ENCODE measurements at regions not wholly inside any gene's neighbourhood (a gene's known extent, or its start where the extent isn't known, plus 50 kb on each side); places are given as distances from the start of the nearest gene placed in this dataset.

- Histone ChIP-seq H3K4me1 (ENCODE audit: control insufficient read depth in 2 of 2, insufficient read depth in 1 of 2, low read depth in 1 of 2, low read length in 2 of 2) (no peaks in the 10 kb centered on the region), H3K4me3 (ENCODE audit: low read length in 2 of 2) (no peak overlapping the region), H2BK15ac (ENCODE audit: low read length) (no peak overlapping the region), H3K4me2 (ENCODE audit: insufficient read depth, low read length, poor library complexity, severe bottlenecking) (no peak overlapping the region), H3K9ac (ENCODE audit: low read depth, low read length, poor library complexity) (no peak overlapping the region), H3K14ac (ENCODE audit: low read length) (no peak overlapping the region), H2BK12ac (ENCODE audit: low read length) (no peak overlapping the region), H3K18ac (ENCODE audit: low read length) (no peak overlapping the region), H2BK5ac (ENCODE audit: low read length) (no peak overlapping the region), H4K8ac (ENCODE audit: low read depth, low read length) (no peak overlapping the region), H3K27me3 (ENCODE audit: control insufficient read depth in 3 of 3, insufficient read depth in 3 of 3, low read depth in 1 of 3, low read length in 3 of 3) (no peaks in the 10 kb centered on the region), H3K23ac (ENCODE audit: low read depth, low read length, poor library complexity) (no peak overlapping the region), H3K9me3 (replicated peaks in 1 of 2; ENCODE audit: control insufficient read depth in 2 of 2, insufficient read depth in 1 of 2, low read depth in 1 of 2, low read length in 2 of 2) (no peaks in the 10 kb centered on the region), H3K27ac (replicated peaks; ENCODE audit: low read length) (no peak overlapping the region), H2BK120ac (ENCODE audit: low read depth, low read length) (no peak overlapping the region), H3K36me3 (replicated peaks in 1 of 2; ENCODE audit: control insufficient read depth in 2 of 2, insufficient read depth in 2 of 2, low read length in 2 of 2) (no peaks in the 10 kb centered on the region), H3K4ac (ENCODE audit: low read length) (no peak overlapping the region), H2AK5ac (ENCODE audit: low read depth, low read length) (no peak overlapping the region), H4K91ac (ENCODE audit: low read depth, low read length, poor library complexity) (no peak overlapping the region), H3K79me1 (ENCODE audit: low read depth, low read length) (no peaks in the 10 kb centered on the region), H2AFZ (ENCODE audit: low read length) (no peak overlapping the region)
- DNase-seq (ENCODE audit: low spot score), result no peak
These were observed 172.7 kb downstream of the BTC start for GRCh38 chr4:74621616-74622015.

- no peak overlapping the region for H2BK15ac ChIP-seq (ENCODE audit: low read length)
- H3K27me3 ChIP-seq (ENCODE audit: control insufficient read depth in 3 of 3, insufficient read depth in 3 of 3, low read depth in 1 of 3, low read length in 3 of 3), result no peaks in the 10 kb centered on the region
- no peak overlapping the region for H3K18ac ChIP-seq (ENCODE audit: low read length)
- H2AFZ ChIP-seq (ENCODE audit: low read length), result no peak overlapping the region
- no peak overlapping the region for H3K14ac ChIP-seq (ENCODE audit: low read length)
- H3K36me3 ChIP-seq (replicated peaks in 1 of 2; ENCODE audit: control insufficient read depth in 2 of 2, insufficient read depth in 2 of 2, low read length in 2 of 2), result no peaks in the 10 kb centered on the region
- H3K4me1 ChIP-seq (ENCODE audit: control insufficient read depth in 2 of 2, insufficient read depth in 1 of 2, low read depth in 1 of 2, low read length in 2 of 2), result no peaks in the 10 kb centered on the region
- no peak overlapping the region for H3K4me3 ChIP-seq (ENCODE audit: low read length in 2 of 2)
- H3K4me2 ChIP-seq (ENCODE audit: insufficient read depth, low read length, poor library complexity, severe bottlenecking), result no peak overlapping the region
- H3K4ac ChIP-seq (ENCODE audit: low read length), result no peak overlapping the region
- no peak overlapping the region for H2BK5ac ChIP-seq (ENCODE audit: low read length)
- no peaks in the 10 kb centered on the region for H3K9me3 ChIP-seq (replicated peaks in 1 of 2; ENCODE audit: control insufficient read depth in 2 of 2, insufficient read depth in 1 of 2, low read depth in 1 of 2, low read length in 2 of 2)
- H3K79me1 ChIP-seq (ENCODE audit: low read depth, low read length), result no peaks in the 10 kb centered on the region
- H3K23ac ChIP-seq (ENCODE audit: low read depth, low read length, poor library complexity), result no peak overlapping the region
- no peak overlapping the region for H2BK12ac ChIP-seq (ENCODE audit: low read length)
- no peak overlapping the region for H4K91ac ChIP-seq (ENCODE audit: low read depth, low read length, poor library complexity)
- WGBS, 2 donors (ENCODE audit: extremely low coverage in 2 of 2, insufficient read length in 2 of 2, insufficient replicate concordance in 1 of 2), result no CpG with 5 or more reads among the region's 3 CpGs
- H2BK120ac ChIP-seq (ENCODE audit: low read depth, low read length), result no peak overlapping the region
- H2AK5ac ChIP-seq (ENCODE audit: low read depth, low read length), result no peak overlapping the region
- no peak overlapping the region for H3K27ac ChIP-seq (replicated peaks; ENCODE audit: low read length)
- no peak overlapping the region for H4K8ac ChIP-seq (ENCODE audit: low read depth, low read length)
- no peak overlapping the region for H3K9ac ChIP-seq (ENCODE audit: low read depth, low read length, poor library complexity)
- peak; percentile 8 for DNase-seq (ENCODE audit: low spot score)
These were observed 171.3 kb downstream of the BTC start for GRCh38 chr4:74623041-74623440.

GRCh38 chr4:74624351-74625151 lies 169.8 kb downstream of the BTC start:
- Histone ChIP-seq H2BK12ac (ENCODE audit: low read length) (no peak overlapping the region), H3K9ac (ENCODE audit: low read depth, low read length, poor library complexity) (no peak overlapping the region), H3K4ac (ENCODE audit: low read length) (no peak overlapping the region), H3K4me3 (ENCODE audit: low read length in 2 of 2) (no peak overlapping the region), H3K27ac (replicated peaks; ENCODE audit: low read length) (no peak overlapping the region), H3K23ac (ENCODE audit: low read depth, low read length, poor library complexity) (no peak overlapping the region), H3K27me3 (ENCODE audit: control insufficient read depth in 3 of 3, insufficient read depth in 3 of 3, low read depth in 1 of 3, low read length in 3 of 3) (no peaks in the 10 kb centered on the region), H3K4me1 (ENCODE audit: control insufficient read depth in 2 of 2, insufficient read depth in 1 of 2, low read depth in 1 of 2, low read length in 2 of 2) (no peaks in the 10 kb centered on the region), H3K14ac (ENCODE audit: low read length) (no peak overlapping the region), H2BK5ac (ENCODE audit: low read length) (no peak overlapping the region), H3K36me3 (replicated peaks in 1 of 2; ENCODE audit: control insufficient read depth in 2 of 2, insufficient read depth in 2 of 2, low read length in 2 of 2) (no peaks in the 10 kb centered on the region), H2AFZ (ENCODE audit: low read length) (no peak overlapping the region), H2BK15ac (ENCODE audit: low read length) (no peak overlapping the region), H4K8ac (ENCODE audit: low read depth, low read length) (no peak overlapping the region), H2AK5ac (ENCODE audit: low read depth, low read length) (no peak overlapping the region), H3K4me2 (ENCODE audit: insufficient read depth, low read length, poor library complexity, severe bottlenecking) (no peak overlapping the region), H4K91ac (ENCODE audit: low read depth, low read length, poor library complexity) (no peak overlapping the region), H3K9me3 (replicated peaks in 1 of 2; ENCODE audit: control insufficient read depth in 2 of 2, insufficient read depth in 1 of 2, low read depth in 1 of 2, low read length in 2 of 2) (no peaks in the 10 kb centered on the region), H3K18ac (ENCODE audit: low read length) (no peak overlapping the region), H3K79me1 (ENCODE audit: low read depth, low read length) (no peaks in the 10 kb centered on the region), H2BK120ac (ENCODE audit: low read depth, low read length) (no peak overlapping the region)
- WGBS, 2 donors (ENCODE audit: extremely low coverage in 2 of 2, insufficient read length in 2 of 2, insufficient replicate concordance in 1 of 2), result no CpG with 5 or more reads among the region's 5 CpGs
- DNase-seq (ENCODE audit: low spot score), result no peak

GRCh38 chr4:74625981-74626380 lies 168.3 kb downstream of the BTC start:
- H2AFZ ChIP-seq (ENCODE audit: low read length), result no peak overlapping the region
- no peak overlapping the region for H3K18ac ChIP-seq (ENCODE audit: low read length)
- H3K9me3 ChIP-seq (replicated peaks in 1 of 2; ENCODE audit: control insufficient read depth in 2 of 2, insufficient read depth in 1 of 2, low read depth in 1 of 2, low read length in 2 of 2), result no peaks in the 10 kb centered on the region
- H3K14ac ChIP-seq (ENCODE audit: low read length), result no peak overlapping the region
- no peak overlapping the region for H3K27ac ChIP-seq (replicated peaks; ENCODE audit: low read length)
- H3K4me2 ChIP-seq (ENCODE audit: insufficient read depth, low read length, poor library complexity, severe bottlenecking), result no peak overlapping the region
- H3K4ac ChIP-seq (ENCODE audit: low read length), result no peak overlapping the region
- no peak overlapping the region for H2BK120ac ChIP-seq (ENCODE audit: low read depth, low read length)
- no peak overlapping the region for H3K23ac ChIP-seq (ENCODE audit: low read depth, low read length, poor library complexity)
- H4K8ac ChIP-seq (ENCODE audit: low read depth, low read length), result no peak overlapping the region
- no peak overlapping the region for H3K4me3 ChIP-seq (ENCODE audit: low read length in 2 of 2)
- H2BK15ac ChIP-seq (ENCODE audit: low read length), result no peak overlapping the region
- no peaks in the 10 kb centered on the region for H3K36me3 ChIP-seq (replicated peaks in 1 of 2; ENCODE audit: control insufficient read depth in 2 of 2, insufficient read depth in 2 of 2, low read length in 2 of 2)
- H3K27me3 ChIP-seq (ENCODE audit: control insufficient read depth in 3 of 3, insufficient read depth in 3 of 3, low read depth in 1 of 3, low read length in 3 of 3), result no peaks in the 10 kb centered on the region
- no peak overlapping the region for H2AK5ac ChIP-seq (ENCODE audit: low read depth, low read length)
- H3K4me1 ChIP-seq (ENCODE audit: control insufficient read depth in 2 of 2, insufficient read depth in 1 of 2, low read depth in 1 of 2, low read length in 2 of 2), result no peaks in the 10 kb centered on the region
- H2BK12ac ChIP-seq (ENCODE audit: low read length), result no peak overlapping the region
- DNase-seq (ENCODE audit: low spot score), result no peak
- H3K9ac ChIP-seq (ENCODE audit: low read depth, low read length, poor library complexity), result no peak overlapping the region
- no peaks in the 10 kb centered on the region for H3K79me1 ChIP-seq (ENCODE audit: low read depth, low read length)
- H2BK5ac ChIP-seq (ENCODE audit: low read length), result no peak overlapping the region
- no peak overlapping the region for H4K91ac ChIP-seq (ENCODE audit: low read depth, low read length, poor library complexity)
- WGBS, 2 donors (ENCODE audit: extremely low coverage in 2 of 2, insufficient read length in 2 of 2, insufficient replicate concordance in 1 of 2), result no CpG with 5 or more reads among the region's 1 CpG
